ENCODE measurements at regions not wholly inside any gene's neighbourhood (a gene's known extent, or its start where the extent isn't known, plus 50 kb on each side); places are given as distances from the start of the nearest gene placed in this dataset.

- TF ChIP-seq CTCF (IDR thresholded peaks at IDR 0.05; ENCODE audit: low read depth, low read length) (no peak), EZH2phosphoT487 (IDR thresholded peaks at IDR 0.05; ENCODE audit: low read depth) (no peak)
These were observed 409.3 kb upstream of the SULF2 start for GRCh38 chr20:48194583-48194982.
